PC-9 (cell line): ENCODE measurements at regions not wholly inside any gene's neighbourhood (a gene's known extent, or its start where the extent isn't known, plus 50 kb on each side); places are given as distances from the start of the nearest gene placed in this dataset.

Experiments
- EZH2 ChIP-seq: fragments of 200-600 bp; sonication (generic); IDR thresholded peaks from 2 replicates; pipeline ENCODE4 v1.8.0; 2017; ENCODE audit warnings: antibody characterized with exemption, low read depth
- TF ChIP-seq, protein P1 (sequence below): fragments of 200-600 bp; sonication (generic); conservative IDR thresholded peaks from 2 replicates; pipeline ENCODE4 v1.6.1; 2017; ENCODE audit warnings: mixed run types, antibody characterized with exemption, mild to moderate bottlenecking, moderate library complexity

DNA sequence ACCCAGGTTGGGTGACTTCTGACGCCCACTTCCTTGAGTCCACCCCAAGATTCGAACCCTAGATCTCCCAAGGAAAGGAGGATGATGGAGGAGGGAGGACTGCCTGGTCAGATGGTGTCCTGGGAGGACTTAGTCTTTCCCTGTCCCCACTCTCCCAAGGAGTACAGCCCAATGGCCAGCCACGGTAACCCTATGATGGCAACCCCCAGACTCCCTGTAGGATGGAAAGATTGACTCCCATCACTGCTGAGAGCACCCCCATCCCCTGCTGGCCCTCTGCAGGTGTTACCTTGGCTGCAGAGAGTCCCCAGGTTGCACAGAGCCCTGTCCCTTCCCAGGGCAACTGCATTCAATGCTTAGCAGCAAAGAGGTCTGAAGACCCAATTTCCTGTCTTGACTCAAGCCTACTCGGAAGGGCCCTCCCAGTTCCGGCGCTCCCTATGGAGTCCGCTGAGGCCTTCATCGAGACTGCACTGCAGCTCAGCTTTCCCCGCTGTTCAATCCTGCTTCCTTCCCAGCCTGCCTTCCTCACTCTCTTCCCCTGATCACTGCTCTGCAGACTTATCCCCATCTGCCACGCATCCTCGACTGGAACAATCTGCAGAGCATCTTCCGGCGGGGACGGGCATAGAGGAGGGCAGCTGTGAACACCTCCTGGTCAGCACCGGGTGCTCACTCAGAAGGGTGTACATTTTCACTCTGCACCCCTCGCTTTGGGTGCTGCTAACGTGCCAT, 50.8 kb upstream of the OCM2 start:
- TF ChIP-seq, protein P1, sequence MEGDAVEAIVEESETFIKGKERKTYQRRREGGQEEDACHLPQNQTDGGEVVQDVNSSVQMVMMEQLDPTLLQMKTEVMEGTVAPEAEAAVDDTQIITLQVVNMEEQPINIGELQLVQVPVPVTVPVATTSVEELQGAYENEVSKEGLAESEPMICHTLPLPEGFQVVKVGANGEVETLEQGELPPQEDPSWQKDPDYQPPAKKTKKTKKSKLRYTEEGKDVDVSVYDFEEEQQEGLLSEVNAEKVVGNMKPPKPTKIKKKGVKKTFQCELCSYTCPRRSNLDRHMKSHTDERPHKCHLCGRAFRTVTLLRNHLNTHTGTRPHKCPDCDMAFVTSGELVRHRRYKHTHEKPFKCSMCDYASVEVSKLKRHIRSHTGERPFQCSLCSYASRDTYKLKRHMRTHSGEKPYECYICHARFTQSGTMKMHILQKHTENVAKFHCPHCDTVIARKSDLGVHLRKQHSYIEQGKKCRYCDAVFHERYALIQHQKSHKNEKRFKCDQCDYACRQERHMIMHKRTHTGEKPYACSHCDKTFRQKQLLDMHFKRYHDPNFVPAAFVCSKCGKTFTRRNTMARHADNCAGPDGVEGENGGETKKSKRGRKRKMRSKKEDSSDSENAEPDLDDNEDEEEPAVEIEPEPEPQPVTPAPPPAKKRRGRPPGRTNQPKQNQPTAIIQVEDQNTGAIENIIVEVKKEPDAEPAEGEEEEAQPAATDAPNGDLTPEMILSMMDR = no peak
- no peak for TF ChIP-seq EZH2
